ENCODE measurements at regions not wholly inside any gene's neighbourhood (a gene's known extent, or its start where the extent isn't known, plus 50 kb on each side); places are given as distances from the start of the nearest gene placed in this dataset.

DNA sequence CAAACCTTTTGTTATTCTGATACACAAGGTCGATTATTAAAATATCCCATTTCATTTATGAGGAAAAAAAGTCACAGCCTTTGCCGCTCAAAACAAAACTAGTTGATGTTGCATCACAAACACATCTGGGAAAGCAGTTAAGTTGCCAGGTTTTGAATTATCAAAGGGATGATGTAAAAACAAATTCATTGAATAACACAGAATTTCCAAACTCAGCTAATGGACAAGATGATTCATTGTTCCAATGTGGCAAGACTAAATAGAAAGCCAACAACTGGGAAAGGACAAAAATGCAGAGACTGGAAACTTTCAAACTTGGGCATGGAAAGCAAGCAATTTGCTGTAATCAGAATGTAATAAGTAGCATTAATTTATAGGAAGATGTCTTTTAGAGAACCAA lies 610.0 kb upstream of the ZNF385D start:
- TF ChIP-seq CTCF (IDR thresholded peaks at IDR 0.05; ENCODE audit: insufficient read depth, low read length, poor library complexity, severe bottlenecking), result no peak
- no peak for TF ChIP-seq EZH2phosphoT487 (conservative IDR thresholded peaks at IDR 0.05; ENCODE audit: low read length)
